ENCODE measurements at regions not wholly inside any gene's neighbourhood (a gene's known extent, or its start where the extent isn't known, plus 50 kb on each side); places are given as distances from the start of the nearest gene placed in this dataset.

DNA sequence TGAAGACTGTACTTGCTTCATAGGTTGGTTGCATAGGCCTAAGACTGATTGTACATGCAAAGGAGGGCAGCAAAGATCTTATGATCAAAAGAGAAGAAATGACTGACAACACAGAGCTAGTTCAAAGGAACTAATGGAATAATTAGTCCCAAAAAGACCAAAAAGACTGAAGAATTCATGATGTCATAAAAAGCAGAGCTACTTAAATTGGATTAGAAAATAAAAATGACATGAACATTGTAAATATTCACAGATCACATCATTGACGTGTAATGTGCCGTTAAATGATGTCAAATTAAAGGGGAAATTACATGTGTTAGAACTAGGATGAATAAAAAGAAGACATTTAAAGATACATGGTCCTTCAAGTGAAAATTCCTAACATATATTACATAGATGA lies 616.8 kb downstream of the NR4A2 start:
- H4K8ac ChIP-seq (ENCODE audit: low read depth in 2 of 2, low read length in 2 of 2) = no peak overlapping the region
- H2BK15ac ChIP-seq (ENCODE audit: low read depth, low read length) = no peak overlapping the region
- no peak for DNase-seq
- no CpG with 5 or more reads among the region's 2 CpGs for WGBS, 2 experiments (ENCODE audit: extremely low coverage in 2 of 2, insufficient read length in 1 of 2)
- dilution Hi-C loops (cut with HindIII; ENCODE audit: low sequenced_read_pairs, unreplicated experiment) = no loop called here
- no peak overlapping the region for H2BK20ac ChIP-seq (ENCODE audit: low read depth, low read length)
- H3K9me1 ChIP-seq (ENCODE audit: insufficient read depth, low read length) = no peaks in the 10 kb centered on the region
- H3K4me3 ChIP-seq (ENCODE audit: insufficient read depth, low read depth, low read length) = no peak overlapping the region
- no peak overlapping the region for H3K14ac ChIP-seq (replicated peaks; ENCODE audit: low read depth, low read length)
- ATAC-seq (ENCODE audit: low read depth) = no peak
- no peak overlapping the region for H4K91ac ChIP-seq (ENCODE audit: insufficient read depth, low read depth, low read length)
- H3K27me3 ChIP-seq (ENCODE audit: control insufficient read depth, insufficient read depth, low read length) = no peaks in the 10 kb centered on the region
- no peaks in the 10 kb centered on the region for H3K79me1 ChIP-seq (ENCODE audit: low read depth in 1 of 2, low read length in 2 of 2)
- no peak overlapping the region for H3K18ac ChIP-seq (ENCODE audit: low read depth, low read length)
- H4K20me1 ChIP-seq (ENCODE audit: insufficient read depth, low read length) = no peaks in the 10 kb centered on the region
- BruUV-seq (replicated peaks) = no TSS peak
- H3K27ac ChIP-seq (ENCODE audit: insufficient read depth, low read length) = no peak overlapping the region
- intact Hi-C loops (cut with micrococcal nuclease) = no loop called here
- H3K9me3 ChIP-seq (ENCODE audit: control insufficient read depth, insufficient read depth, low read length) = peaks cover 5% of the 10 kb centered on the region; the same call in 1 of the 2 replicates
- no peak overlapping the region for H3K23ac ChIP-seq (ENCODE audit: low read depth, low read length)
- H3K56ac ChIP-seq (ENCODE audit: extremely low read depth, insufficient read depth, low read length) = no peak overlapping the region
- no peak overlapping the region for H3K4ac ChIP-seq (ENCODE audit: low read depth, low read length)
- in situ Hi-C loops (cut with MboI; ENCODE audit: low sequenced_read_pairs) = no loop called here
- no peak overlapping the region for H2AK9ac ChIP-seq (replicated peaks; ENCODE audit: low read depth, low read length, poor library complexity)
- ChIA-PET CTCF (no interaction called here), POLR2A (ENCODE audit: unreplicated experiment) (no interaction called here)
- H3K4me2 ChIP-seq (ENCODE audit: low read depth, low read length) = no peak overlapping the region
- no peak overlapping the region for H2AK5ac ChIP-seq (ENCODE audit: low read depth, low read length)
- no peak overlapping the region for H4K5ac ChIP-seq (ENCODE audit: low read depth, low read length)
- H2AFZ ChIP-seq (replicated peaks; ENCODE audit: low read length, poor library complexity) = no peak overlapping the region
- no peak overlapping the region for H3K9ac ChIP-seq (ENCODE audit: low read depth, low read length)
- no peak for TF ChIP-seq CHD1 (IDR thresholded peaks at IDR 0.05; ENCODE audit: low read depth, low read length)
- no peak for TF ChIP-seq RCOR1 (IDR thresholded peaks at IDR 0.05; ENCODE audit: insufficient replicate concordance, low read length)
- no peak for TF ChIP-seq RAD21 (IDR thresholded peaks at IDR 0.05; ENCODE audit: low read length)
- TF ChIP-seq POLR2A (IDR thresholded peaks at IDR 0.05; ENCODE audit: low read depth, low read length) = no peak
- TF ChIP-seq NFE2L2 (IDR thresholded peaks at IDR 0.05; ENCODE audit: low read depth, low read length) = no peak
- no peak for TF ChIP-seq BHLHE40 (IDR thresholded peaks at IDR 0.05; ENCODE audit: low read depth, low read length)
- no peak for TF ChIP-seq RFX5 (IDR thresholded peaks at IDR 0.05; ENCODE audit: low read depth, low read length)
- TF ChIP-seq, protein P1, sequence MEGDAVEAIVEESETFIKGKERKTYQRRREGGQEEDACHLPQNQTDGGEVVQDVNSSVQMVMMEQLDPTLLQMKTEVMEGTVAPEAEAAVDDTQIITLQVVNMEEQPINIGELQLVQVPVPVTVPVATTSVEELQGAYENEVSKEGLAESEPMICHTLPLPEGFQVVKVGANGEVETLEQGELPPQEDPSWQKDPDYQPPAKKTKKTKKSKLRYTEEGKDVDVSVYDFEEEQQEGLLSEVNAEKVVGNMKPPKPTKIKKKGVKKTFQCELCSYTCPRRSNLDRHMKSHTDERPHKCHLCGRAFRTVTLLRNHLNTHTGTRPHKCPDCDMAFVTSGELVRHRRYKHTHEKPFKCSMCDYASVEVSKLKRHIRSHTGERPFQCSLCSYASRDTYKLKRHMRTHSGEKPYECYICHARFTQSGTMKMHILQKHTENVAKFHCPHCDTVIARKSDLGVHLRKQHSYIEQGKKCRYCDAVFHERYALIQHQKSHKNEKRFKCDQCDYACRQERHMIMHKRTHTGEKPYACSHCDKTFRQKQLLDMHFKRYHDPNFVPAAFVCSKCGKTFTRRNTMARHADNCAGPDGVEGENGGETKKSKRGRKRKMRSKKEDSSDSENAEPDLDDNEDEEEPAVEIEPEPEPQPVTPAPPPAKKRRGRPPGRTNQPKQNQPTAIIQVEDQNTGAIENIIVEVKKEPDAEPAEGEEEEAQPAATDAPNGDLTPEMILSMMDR (conservative IDR thresholded peaks at IDR 0.05; ENCODE audit: low read depth, low read length) = no peak
- no peak for TF ChIP-seq MAFK (IDR thresholded peaks at IDR 0.05; ENCODE audit: low read depth, low read length)
- TF ChIP-seq FOS (IDR thresholded peaks at IDR 0.05; ENCODE audit: low read depth, low read length) = no peak
- no peak for TF ChIP-seq CEBPB (IDR thresholded peaks at IDR 0.05; ENCODE audit: low read depth, low read length)
- TF ChIP-seq, protein P2, sequence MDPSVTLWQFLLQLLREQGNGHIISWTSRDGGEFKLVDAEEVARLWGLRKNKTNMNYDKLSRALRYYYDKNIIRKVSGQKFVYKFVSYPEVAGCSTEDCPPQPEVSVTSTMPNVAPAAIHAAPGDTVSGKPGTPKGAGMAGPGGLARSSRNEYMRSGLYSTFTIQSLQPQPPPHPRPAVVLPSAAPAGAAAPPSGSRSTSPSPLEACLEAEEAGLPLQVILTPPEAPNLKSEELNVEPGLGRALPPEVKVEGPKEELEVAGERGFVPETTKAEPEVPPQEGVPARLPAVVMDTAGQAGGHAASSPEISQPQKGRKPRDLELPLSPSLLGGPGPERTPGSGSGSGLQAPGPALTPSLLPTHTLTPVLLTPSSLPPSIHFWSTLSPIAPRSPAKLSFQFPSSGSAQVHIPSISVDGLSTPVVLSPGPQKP (IDR thresholded peaks at IDR 0.05; ENCODE audit: borderline replicate concordance, low read depth, low read length) = no peak
- TF ChIP-seq MAZ (IDR thresholded peaks at IDR 0.05; ENCODE audit: borderline replicate concordance, low read depth, low read length) = no peak
- TF ChIP-seq SMC3 (IDR thresholded peaks at IDR 0.05; ENCODE audit: low read depth, low read length) = no peak
- no peak for TF ChIP-seq MXI1 (IDR thresholded peaks at IDR 0.05; ENCODE audit: borderline replicate concordance, low read depth, low read length)
- TF ChIP-seq USF2 (IDR thresholded peaks at IDR 0.05; ENCODE audit: low read depth, low read length) = no peak
- no peak overlapping the region for H2BK5ac ChIP-seq (ENCODE audit: low read depth, low read length, poor library complexity, severe bottlenecking)
- no peaks in the 10 kb centered on the region for H3K4me1 ChIP-seq (ENCODE audit: control insufficient read depth, insufficient read depth, low read length)
- H3K36me3 ChIP-seq (ENCODE audit: control insufficient read depth, insufficient read depth, low read length) = no peaks in the 10 kb centered on the region
- H2BK120ac ChIP-seq (ENCODE audit: low read depth, low read length) = no peak overlapping the region

Measured in IMR-90 (cell line).